GM21825 (cell line): ENCODE measurements at regions not wholly inside any gene's neighbourhood (a gene's known extent, or its start where the extent isn't known, plus 50 kb on each side); places are given as distances from the start of the nearest gene placed in this dataset.
A peak's percentile ranks its signal among the peaks of the same experiment; 100 is the strongest.

Experiments
- ATAC-seq: cut with Tn5 transposase; IDR thresholded peaks from one replicate; pipeline ENCODE4 v1.9.1; 2021; ENCODE audit warnings: mild to moderate bottlenecking, moderate library complexity; ENCODE audit not compliant: unreplicated experiment

DNA sequence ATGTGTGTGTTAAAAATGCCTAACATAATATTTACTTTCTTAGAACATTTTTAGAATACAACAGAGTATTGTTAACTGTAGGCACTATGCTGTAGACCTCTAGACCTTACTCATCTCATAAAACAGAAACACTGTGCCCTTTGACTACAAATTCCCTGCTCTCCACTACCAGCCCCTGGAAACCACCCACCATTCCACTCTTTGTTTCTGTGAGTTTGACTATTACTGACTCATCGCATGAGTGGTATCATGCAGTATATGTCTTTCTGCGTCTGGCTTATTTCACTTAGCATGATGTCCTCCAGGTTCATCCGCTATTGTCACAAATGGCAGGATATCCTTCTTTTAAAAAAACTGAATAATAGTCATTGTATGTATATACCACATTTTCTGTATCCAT is 216.7 kb upstream of the CFAP20DC start:
- no peak for ATAC-seq

DNA sequence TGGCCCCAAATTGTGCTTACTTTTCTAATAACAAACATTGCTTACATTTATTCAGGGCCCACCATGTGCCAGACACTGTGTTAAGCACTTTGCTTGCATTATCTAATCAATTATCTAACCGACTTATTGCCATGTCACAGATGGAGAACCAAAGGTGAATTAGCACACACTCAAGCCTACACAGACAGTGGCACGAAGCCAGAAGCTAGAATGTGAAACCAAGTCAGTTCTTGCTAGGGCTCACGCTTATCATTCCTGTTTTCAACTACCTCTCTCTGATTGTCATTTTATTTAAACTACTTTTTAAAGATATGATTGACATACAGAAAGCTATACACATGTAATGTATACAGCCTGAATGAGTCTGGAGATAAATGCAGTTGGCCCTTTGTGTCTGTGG is 215.7 kb upstream of the CFAP20DC start:
- ATAC-seq, result no peak

DNA sequence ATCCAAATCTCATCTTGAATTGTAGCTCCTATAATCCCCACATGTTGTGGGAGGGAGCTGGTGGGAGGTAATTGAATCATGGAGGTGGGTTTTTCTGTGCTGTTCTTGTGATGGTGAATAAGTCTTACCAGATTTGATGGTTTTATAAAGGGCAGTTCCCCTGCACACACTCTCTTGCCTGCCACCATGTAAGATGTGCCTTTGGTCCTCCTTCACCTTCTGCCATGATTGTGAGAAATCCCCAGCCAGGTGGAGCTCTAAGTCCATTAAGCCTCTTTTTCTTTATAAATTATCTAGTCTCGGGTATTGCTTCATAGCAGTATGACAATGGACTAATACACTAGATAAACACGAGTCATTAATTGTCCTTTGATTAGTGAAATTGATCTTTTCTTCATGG is 214.5 kb upstream of the CFAP20DC start:
- no peak for ATAC-seq

DNA sequence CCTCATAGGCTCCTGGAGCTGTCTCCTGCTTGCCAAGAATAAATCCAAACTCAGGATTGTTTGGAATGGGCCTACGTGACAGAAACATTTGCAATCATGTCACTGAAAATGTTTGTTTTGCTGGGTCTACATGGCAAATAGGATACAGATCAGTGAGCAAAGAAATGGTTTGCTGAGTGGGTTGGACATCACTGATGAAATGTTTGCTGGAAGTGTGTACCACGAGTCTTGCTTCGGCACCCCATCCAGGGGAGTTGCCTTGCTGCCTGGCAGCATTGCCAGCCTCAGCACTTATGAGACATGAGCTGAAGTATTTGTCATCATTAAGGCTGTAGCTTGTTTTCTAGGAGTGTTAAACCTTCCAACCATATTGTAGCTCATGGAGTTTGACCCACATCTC is 213.3 kb upstream of the CFAP20DC start:
- ATAC-seq, result no peak

GRCh38 chr3:59262076-59262498 is 212.3 kb upstream of the CFAP20DC start:
- peak; percentile 89 for ATAC-seq

DNA sequence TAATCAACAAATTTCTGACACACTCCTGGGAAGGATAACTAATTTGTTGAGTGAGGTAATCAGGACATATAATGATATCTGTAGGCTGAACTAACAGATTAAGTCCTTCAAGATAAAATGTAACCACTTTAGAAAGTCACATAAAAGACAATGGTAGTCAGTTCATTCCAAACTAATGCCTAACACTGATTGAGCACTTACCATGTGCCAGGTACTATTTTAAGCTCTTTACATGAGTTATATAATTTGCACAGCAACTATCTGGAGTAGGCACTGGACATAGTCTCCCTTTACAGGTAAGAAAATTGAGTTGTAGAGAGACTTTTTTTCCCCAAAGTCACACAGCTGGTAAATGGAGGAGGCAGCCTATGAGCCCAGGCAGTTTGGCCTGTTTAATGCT is 211.2 kb upstream of the CFAP20DC start:
- ATAC-seq, result no peak

DNA sequence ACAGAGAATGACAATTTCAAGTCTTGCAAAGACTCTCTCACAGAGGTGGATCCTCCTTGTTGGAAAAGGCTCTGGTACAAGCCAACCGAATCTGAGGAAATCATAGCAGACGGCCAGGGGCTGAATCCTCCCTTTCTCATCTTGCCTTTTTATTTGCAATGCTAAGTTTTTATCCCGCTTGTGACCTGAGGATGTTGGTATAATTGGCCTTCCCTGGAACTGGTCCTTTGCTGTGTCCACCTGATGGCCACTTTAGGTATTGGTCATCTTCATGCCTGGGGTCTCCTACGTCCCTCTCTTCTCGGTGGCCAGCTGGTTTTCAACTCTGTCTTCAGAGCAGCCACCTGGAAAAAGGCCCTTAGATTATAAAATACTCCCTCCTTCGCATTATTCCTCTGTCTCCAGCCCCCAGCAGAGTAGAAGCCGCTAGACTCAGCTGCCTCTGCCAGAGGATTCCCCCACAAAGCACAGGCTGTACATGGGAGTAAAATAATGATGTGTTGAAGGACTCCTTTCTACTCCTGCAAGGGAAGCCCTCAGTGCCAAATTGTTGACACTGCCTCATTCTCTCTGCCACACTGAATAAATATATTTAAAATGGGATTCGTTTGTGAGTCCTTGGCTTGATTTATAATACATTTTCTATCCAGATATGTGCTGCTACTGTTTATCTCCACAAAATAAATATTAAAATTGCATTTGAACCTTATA is 208.9 kb upstream of the CFAP20DC start:
- ATAC-seq, result no peak

DNA sequence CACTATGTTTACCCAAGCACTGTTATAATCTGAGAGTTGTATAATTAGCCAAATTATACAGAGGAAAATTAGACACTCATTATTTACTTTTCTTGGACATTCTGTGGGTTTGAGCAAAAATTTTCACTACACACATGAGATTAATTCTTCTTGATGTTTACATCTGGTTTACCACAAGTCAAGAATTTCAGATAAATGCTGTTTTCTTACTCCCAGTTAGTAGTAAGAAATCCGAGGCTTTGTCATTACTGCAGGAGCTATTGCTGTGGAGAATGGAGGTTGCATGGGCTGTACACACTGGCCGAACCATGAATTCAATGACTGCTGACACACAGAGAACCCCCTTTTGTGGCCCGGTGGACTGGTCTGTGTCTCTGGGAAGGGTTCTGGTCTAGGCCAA is 207.7 kb upstream of the CFAP20DC start:
- no peak for ATAC-seq

DNA sequence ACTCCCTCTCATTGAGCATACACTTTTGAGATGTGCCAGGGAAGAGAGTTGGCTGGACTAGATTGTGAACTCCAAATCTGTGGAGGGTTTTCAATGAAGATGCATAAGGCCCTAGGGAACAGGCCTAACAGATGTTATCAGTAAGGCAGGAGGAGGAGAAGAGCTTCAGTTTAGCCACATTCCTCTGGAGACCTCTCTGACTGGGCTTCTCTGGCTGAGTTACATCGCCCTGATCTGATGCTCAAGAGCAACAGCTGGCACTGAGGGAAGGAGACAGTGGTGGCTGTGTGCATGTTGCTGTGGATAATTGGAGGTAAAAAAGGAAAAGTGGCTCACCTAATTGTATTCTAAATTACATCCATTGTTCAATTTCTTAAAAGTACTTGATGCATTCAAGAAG is 206.4 kb upstream of the CFAP20DC start:
- no peak for ATAC-seq

DNA sequence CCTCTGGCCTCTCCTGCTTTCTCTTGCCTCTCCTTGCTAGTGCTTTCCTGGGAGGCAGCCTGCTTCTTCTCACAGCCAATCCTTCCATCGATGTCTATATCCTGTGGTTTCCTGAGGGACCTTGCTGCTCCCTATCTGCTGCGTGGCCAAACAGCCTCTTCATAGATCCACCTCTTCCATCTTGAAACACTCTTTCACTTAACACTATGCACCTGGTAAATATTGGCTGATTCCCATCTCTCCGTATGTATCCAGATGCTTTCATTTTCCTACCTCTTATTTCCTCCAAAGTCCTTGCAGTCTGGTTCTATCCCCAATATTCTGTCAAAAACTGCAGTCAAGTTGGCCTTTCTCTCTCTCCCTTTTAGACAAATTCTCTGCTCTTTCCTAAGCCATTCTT is 205.2 kb upstream of the CFAP20DC start:
- no peak for ATAC-seq

DNA sequence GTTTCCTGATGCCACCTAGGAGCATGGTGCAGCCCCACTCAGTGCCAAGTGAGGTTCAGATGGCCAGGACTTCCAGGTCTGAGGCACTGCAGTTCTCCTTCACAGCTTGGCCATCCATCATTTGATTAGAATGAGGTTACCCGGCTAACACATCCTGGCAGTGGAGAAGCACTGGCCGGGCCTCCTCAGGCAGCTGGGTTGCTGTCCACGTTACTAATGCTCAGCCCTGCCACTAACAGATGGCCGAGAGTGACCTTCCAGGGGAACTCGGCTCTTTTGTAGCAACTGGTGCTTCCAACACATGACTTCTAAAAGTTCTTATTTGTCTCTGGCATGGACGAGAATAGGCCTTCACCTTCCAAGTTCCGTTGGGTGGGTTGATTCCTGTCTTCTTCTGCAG is 204.6 kb upstream of the CFAP20DC start:
- ATAC-seq, result no peak

DNA sequence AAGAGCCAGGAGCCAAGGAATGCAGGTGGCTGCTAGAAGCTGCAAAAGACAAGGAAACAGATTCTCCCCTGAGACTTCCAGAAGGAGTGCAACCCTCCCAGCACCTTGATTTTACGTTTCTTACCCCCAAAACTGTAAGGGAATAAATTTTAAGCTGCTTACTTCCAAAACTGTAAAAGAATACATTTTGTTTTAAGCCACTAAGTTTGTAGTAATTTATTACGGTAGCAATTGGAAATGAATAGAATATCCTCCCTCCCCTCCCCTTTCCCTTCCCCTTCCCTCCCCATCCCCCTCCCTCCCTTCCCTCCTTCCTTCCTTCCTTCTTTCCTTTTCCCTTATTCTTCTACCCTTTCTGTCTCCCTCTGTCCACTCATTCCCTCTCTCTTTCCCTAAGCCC is 203.7 kb upstream of the CFAP20DC start:
- ATAC-seq, result no peak

- no peak for ATAC-seq
These were observed 202.0 kb upstream of the CFAP20DC start for GRCh38 chr3:59251869-59252268.

- ATAC-seq, result no peak
These were observed 200.8 kb upstream of the CFAP20DC start for GRCh38 chr3:59250600-59250999.

- no peak for ATAC-seq
These were observed 200.0 kb upstream of the CFAP20DC start for GRCh38 chr3:59249698-59250361.

- no peak for ATAC-seq
These were observed 199.2 kb upstream of the CFAP20DC start for GRCh38 chr3:59249004-59249403.

DNA sequence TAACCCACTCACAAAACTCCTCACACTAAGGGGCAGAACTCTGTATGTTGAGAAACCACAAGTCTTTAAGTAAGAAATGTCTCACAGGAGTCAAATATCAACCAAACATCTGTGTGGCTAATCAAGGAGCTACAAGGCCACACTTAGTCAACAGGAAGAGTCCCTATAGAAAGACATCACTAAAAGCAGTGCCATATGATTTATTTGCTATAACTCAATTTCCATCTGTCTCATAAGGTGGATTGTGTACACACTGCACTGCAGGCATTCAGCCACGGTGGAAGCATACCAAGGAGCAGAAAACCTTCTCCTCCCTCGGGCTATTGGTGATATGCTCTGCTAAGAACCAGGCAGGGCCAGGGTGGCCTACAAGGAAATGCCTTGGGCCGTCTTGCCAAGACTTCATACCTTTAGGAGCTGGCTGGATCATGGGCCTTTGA is 197.6 kb upstream of the CFAP20DC start:
- no peak for ATAC-seq

DNA sequence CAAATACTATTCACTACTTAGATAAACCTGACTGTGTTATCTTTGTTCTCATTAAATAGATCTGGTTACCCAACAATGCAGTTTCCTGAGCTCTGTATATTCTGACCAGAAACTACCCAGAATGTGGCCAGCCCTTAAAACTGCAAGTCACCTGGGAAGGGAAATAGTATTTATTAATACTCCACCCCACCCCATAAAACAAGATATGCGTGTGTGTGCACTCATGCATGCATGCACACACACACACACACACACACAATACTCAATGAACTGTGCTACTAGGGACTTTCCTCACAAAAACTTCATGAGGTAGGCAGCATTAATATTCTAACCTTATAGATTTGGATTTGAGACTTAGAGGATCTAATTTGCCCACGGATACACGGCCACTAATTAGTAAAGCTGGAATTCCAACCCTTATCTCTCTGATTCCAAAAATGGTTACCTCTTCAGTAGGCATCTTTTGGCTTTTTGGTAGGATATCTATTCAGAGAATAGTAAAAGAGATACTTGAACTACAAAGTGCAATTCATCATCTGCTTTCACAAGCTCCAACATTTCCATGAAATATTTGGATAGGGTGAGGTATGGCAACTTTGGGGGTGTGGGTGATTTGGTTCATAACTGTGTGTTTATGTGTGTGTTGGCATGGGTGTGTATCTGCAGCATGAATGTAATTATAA is 197.0 kb upstream of the CFAP20DC start:
- no peak for ATAC-seq

- no peak for ATAC-seq
These were observed 196.2 kb upstream of the CFAP20DC start for GRCh38 chr3:59245859-59246501.

DNA sequence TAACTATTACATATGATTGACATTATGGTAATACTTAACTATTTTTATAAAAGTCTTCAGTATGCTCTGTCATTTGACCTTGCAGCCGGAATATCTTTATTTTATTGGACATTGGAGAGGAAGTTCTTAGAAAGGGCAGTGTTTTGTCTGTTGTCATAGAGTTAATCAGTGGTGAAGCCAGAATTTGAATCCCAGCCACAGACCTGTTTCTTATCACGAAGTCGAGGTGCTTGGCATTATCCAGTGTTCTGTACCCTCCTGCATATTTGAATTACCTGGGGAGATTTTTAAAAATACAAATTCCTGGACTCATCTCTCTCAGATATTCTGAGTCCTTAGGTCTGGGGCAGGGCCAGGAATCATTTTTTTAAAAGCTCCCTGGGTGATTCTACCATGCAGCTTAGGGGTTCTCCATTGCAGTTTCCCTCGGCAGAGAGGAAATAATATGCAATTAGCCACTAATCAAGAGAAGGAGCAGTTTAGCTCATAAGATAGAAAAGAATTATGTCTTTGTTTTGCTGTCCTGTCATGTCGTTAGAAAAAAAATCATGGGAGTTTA is 195.6 kb upstream of the CFAP20DC start:
- no peak for ATAC-seq

DNA sequence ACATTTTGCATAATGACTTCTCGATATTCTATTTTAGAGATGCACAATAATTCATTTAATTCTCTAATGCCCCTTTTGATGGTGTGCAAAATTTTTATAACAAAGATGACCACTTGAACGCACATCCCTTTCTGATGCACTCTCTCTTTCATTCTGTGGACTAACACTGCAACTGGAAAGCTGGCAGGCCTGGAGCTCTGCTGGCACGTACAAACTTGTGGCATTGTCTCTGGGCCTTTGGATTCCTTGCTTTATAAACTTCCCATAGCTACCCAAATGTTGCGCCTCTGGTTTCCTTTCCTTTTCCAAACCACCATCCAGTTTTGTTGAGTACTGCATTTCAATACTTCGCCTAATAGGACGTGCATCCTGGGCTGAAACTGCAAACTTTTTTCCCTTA is 194.5 kb upstream of the CFAP20DC start:
- no peak for ATAC-seq
